Cardiac septum (tissue), 1 donor: ENCODE measurements at regions not wholly inside any gene's neighbourhood (a gene's known extent, or its start where the extent isn't known, plus 50 kb on each side); places are given as distances from the start of the nearest gene placed in this dataset.

Experiments
- DNase-seq: peaks from one replicate; pipeline ENCODE4 v3.0.0-alpha.2; 2020; ENCODE audit warnings: low spot score
- intact Hi-C: fragments of 100-400 bp; cut with DNase I; formaldehyde crosslinking; loops from one replicate; pipeline ENCODE4 v1.14.0; 2022
- donor health status: DM: no; HTN: no; CAD: no.

GRCh38 chr13:112234131-112234875, 141.9 kb upstream of the SPACA7 start:
- intact Hi-C loops: no loop called here
- peak; percentile 57 for DNase-seq

GRCh38 chr13:112236016-112236415, 140.1 kb upstream of the SPACA7 start:
- intact Hi-C loops: no loop called here
- DNase-seq: no peak

GRCh38 chr13:112236539-112237197, 139.5 kb upstream of the SPACA7 start:
- no peak for DNase-seq
- intact Hi-C loops: no loop called here

- DNase-seq: no peak
- intact Hi-C loops: no loop called here
Observed at GRCh38 chr13:112238436-112238995, 137.6 kb upstream of the SPACA7 start.

GRCh38 chr13:112240076-112240475, 136.1 kb upstream of the SPACA7 start:
- DNase-seq: no peak
- intact Hi-C loops: no loop called here

- DNase-seq: no peak
- intact Hi-C loops: no loop called here
Observed at GRCh38 chr13:112241288-112241687, 134.9 kb upstream of the SPACA7 start.

GRCh38 chr13:112242777-112243176, 133.4 kb upstream of the SPACA7 start:
- intact Hi-C loops: no loop called here
- no peak for DNase-seq

- no peak for DNase-seq
- intact Hi-C loops: no loop called here
Observed at GRCh38 chr13:112244061-112244460, 132.1 kb upstream of the SPACA7 start.

- intact Hi-C loops: no loop called here
- DNase-seq: no peak
Observed at GRCh38 chr13:112244495-112245177, 131.5 kb upstream of the SPACA7 start.

GRCh38 chr13:112245179-112245724, 130.9 kb upstream of the SPACA7 start:
- DNase-seq: peak; percentile 67
- intact Hi-C loops: no loop called here

- peak; percentile 49 for DNase-seq
- intact Hi-C loops: no loop called here
Observed at GRCh38 chr13:112245989-112246388, 130.2 kb upstream of the SPACA7 start.

GRCh38 chr13:112246731-112247470, 129.3 kb upstream of the SPACA7 start:
- DNase-seq: peak; percentile 62
- intact Hi-C loops: no loop called here

GRCh38 chr13:112247471-112248405, 128.4 kb upstream of the SPACA7 start:
- intact Hi-C loops: no loop called here

GRCh38 chr13:112248406-112248760, 127.8 kb upstream of the SPACA7 start:
- DNase-seq: peak; percentile 53
- intact Hi-C loops: no loop called here

More at GRCh38 chr13:112247471-112248405, 128.4 kb upstream of the SPACA7 start:
- DNase-seq: peak; percentile 58

GRCh38 chr13:112248862-112249592, 127.1 kb upstream of the SPACA7 start:
- no peak for DNase-seq
- intact Hi-C loops: no loop called here

GRCh38 chr13:112249644-112250610, 126.2 kb upstream of the SPACA7 start:
- intact Hi-C loops: no loop called here
- no peak for DNase-seq
